ENCODE measurements at regions not wholly inside any gene's neighbourhood (a gene's known extent, or its start where the extent isn't known, plus 50 kb on each side); places are given as distances from the start of the nearest gene placed in this dataset.

DNA sequence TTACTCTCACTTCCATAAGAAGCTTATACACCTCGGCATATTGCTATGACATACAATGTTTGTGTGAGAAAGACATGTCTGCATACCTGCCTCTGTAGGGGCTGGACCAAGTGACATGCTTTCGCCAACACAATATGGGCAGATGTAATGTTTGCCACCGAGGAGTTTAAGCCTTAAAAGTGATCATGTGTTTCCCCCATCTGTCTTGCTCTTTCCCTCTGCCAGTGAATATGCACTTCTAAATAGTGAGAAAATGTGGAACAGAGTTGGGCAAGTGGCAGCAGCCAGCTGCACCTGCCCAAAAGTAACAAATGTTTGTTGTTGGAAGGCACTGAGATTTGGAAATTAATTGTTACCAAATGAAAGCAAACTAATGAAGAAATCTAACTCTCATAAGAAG, 274.8 kb upstream of the BTBD3 start:
- TF ChIP-seq, protein P1, sequence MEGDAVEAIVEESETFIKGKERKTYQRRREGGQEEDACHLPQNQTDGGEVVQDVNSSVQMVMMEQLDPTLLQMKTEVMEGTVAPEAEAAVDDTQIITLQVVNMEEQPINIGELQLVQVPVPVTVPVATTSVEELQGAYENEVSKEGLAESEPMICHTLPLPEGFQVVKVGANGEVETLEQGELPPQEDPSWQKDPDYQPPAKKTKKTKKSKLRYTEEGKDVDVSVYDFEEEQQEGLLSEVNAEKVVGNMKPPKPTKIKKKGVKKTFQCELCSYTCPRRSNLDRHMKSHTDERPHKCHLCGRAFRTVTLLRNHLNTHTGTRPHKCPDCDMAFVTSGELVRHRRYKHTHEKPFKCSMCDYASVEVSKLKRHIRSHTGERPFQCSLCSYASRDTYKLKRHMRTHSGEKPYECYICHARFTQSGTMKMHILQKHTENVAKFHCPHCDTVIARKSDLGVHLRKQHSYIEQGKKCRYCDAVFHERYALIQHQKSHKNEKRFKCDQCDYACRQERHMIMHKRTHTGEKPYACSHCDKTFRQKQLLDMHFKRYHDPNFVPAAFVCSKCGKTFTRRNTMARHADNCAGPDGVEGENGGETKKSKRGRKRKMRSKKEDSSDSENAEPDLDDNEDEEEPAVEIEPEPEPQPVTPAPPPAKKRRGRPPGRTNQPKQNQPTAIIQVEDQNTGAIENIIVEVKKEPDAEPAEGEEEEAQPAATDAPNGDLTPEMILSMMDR (IDR thresholded peaks at IDR 0.05): no peak
- TF ChIP-seq POLR2A (IDR thresholded peaks at IDR 0.05): no peak

All from lower leg skin (tissue), 3 donors.